H1 (cell line): ENCODE measurements at regions not wholly inside any gene's neighbourhood (a gene's known extent, or its start where the extent isn't known, plus 50 kb on each side); places are given as distances from the start of the nearest gene placed in this dataset.

Experiments used
- CTCF ChIA-PET: fragments of 300-600 bp; sonication (Branson Sonifier 250); formaldehyde crosslinking; loops from one replicate; lab custom pipeline; 2021; ENCODE audit not compliant: partially characterized antibody; lab: Charles Lee
- POLR2A ChIA-PET: fragments of 300-600 bp; sonication (Branson Sonifier 250); formaldehyde crosslinking; loops from one replicate; lab custom pipeline; 2021; ENCODE audit warnings: inconsistent platforms; ENCODE audit not compliant: partially characterized antibody; lab: Charles Lee
- DNase-seq, 2 experiments: peaks; one replicate each; pipeline versions ENCODE4 v3.0.0 to v3.0.0-alpha.2; 2010 to 2022; ENCODE audit warnings: low spot score in 2 of 2, low read depth in 1 of 2, mixed read lengths in 1 of 2
- FAIRE-seq: peaks from 2 replicates; lab custom pipeline; 2011; peaks lifted over from hg19 to GRCh38; lab: Jason Lieb, UNC
- H2AFZ ChIP-seq: 2 replicates; pipeline ENCODE4 v1.8.1; 2012; ENCODE audit warnings: low read length, inconsistent platforms
- H2AK5ac ChIP-seq: 2 replicates; pipeline ENCODE4 v1.6.1; 2013; ENCODE audit warnings: low read depth, low read length
- H2BK120ac ChIP-seq: replicated peaks from 2 replicates; pipeline ENCODE3; 2013; ENCODE audit warnings: low read depth, low read length, inconsistent platforms
- H2BK12ac ChIP-seq: 2 replicates; pipeline ENCODE4 v1.6.1; 2013; ENCODE audit warnings: low read depth, low read length
- H2BK15ac ChIP-seq: 2 replicates; pipeline ENCODE4 v1.6.1; 2013; ENCODE audit warnings: low read length
- H2BK20ac ChIP-seq: 2 replicates; pipeline ENCODE4 v1.6.1; 2013; ENCODE audit warnings: low read length
- H2BK5ac ChIP-seq: 2 replicates; pipeline ENCODE4 v1.6.1; 2013; ENCODE audit warnings: low read depth, low read length
- H3K14ac ChIP-seq: 2 replicates; pipeline ENCODE4 v1.6.1; 2013; ENCODE audit warnings: inconsistent platforms; ENCODE audit not compliant: insufficient read length
- H3K18ac ChIP-seq: 2 replicates; pipeline ENCODE4 v1.6.1; 2013; ENCODE audit warnings: low read length; ENCODE audit errors: extremely low read depth
- H3K23ac ChIP-seq: 2 replicates; pipeline ENCODE4 v1.6.1; 2013; ENCODE audit warnings: inconsistent platforms; ENCODE audit not compliant: insufficient read length
- H3K23me2 ChIP-seq: 2 replicates; pipeline ENCODE4 v1.6.1; 2013; ENCODE audit warnings: low read depth, low read length
- H3K27ac ChIP-seq: 2 replicates; pipeline ENCODE4 v1.6.1; 2011; ENCODE audit warnings: low read depth, low read length, inconsistent platforms
- H3K27me3 ChIP-seq, 4 experiments: replicated peaks in 1 of 4; 1 replicate in 1 of 4; 2 replicates in 3 of 4; pipeline versions ENCODE4 v1.6.1 to v1.8.1; 2011 to 2013; ENCODE audit warnings: low read length in 3 of 4, mild to moderate bottlenecking in 3 of 4, inconsistent platforms in 2 of 4, mixed read lengths in 2 of 4, moderate library complexity in 1 of 4; ENCODE audit not compliant: control insufficient read depth in 3 of 4, insufficient read depth in 3 of 4; ENCODE audit errors: extremely low read depth in 1 of 4
- H3K36me3 ChIP-seq, 4 experiments: 2 replicates each; pipeline versions ENCODE4 v1.6.1 to v1.8.1; 2011 to 2013; ENCODE audit warnings: mild to moderate bottlenecking in 4 of 4, low read length in 3 of 4, moderate library complexity in 2 of 4, control low read depth in 1 of 4, inconsistent platforms in 1 of 4; ENCODE audit not compliant: insufficient read depth in 4 of 4, control insufficient read depth in 2 of 4
- H3K4ac ChIP-seq: replicated peaks from 2 replicates; pipeline ENCODE3; 2013; ENCODE audit warnings: low read length, low read depth, mixed read lengths, inconsistent platforms; ENCODE audit not compliant: insufficient read length
- H3K4me1 ChIP-seq, 4 experiments: replicated peaks in 1 of 4; 1 replicate in 1 of 4; 2 replicates in 3 of 4; pipeline versions ENCODE4 v1.6.1 to v1.8.1; 2011 to 2013; ENCODE audit warnings: low read length in 3 of 4, inconsistent platforms in 2 of 4, mixed read lengths in 1 of 4; ENCODE audit not compliant: insufficient read depth in 4 of 4, control insufficient read depth in 3 of 4
- H3K4me2 ChIP-seq, 2 experiments: 2 replicates each; pipeline versions ENCODE4 v1.6.1 to v1.8.1; 2011 to 2013; ENCODE audit warnings: low read depth in 2 of 2, low read length in 2 of 2, control low read depth in 1 of 2, inconsistent platforms in 1 of 2, mild to moderate bottlenecking in 1 of 2; ENCODE audit not compliant: insufficient read depth in 1 of 2
- H3K4me3 ChIP-seq, 4 experiments: fragments of 200-600, 300-600 bp in 1 of 4; sonication (generic), shearing (Covaris generic), sonication (Bioruptor Twin) in 1 of 4; 2 replicates each; pipeline versions ENCODE4 v1.5.1 to v1.8.1; 2011 to 2016; ENCODE audit warnings: low read length in 4 of 4, low read depth in 3 of 4, control low read depth in 2 of 4, inconsistent platforms in 2 of 4, mild to moderate bottlenecking in 2 of 4, mixed read lengths in 1 of 4, moderate library complexity in 1 of 4; ENCODE audit not compliant: insufficient read depth in 2 of 4; ENCODE audit errors: extremely low read depth in 1 of 4
- H3K56ac ChIP-seq: replicated peaks from 2 replicates; pipeline ENCODE3; 2013; ENCODE audit warnings: low read depth, mild to moderate bottlenecking, mixed read lengths, low read length, inconsistent platforms; ENCODE audit not compliant: insufficient read length
- H3K79me1 ChIP-seq: 2 replicates; pipeline ENCODE4 v1.6.1; 2013; ENCODE audit warnings: low read depth, low read length, control low read depth
- H3K79me2 ChIP-seq, 2 experiments: 2 replicates each; pipeline versions ENCODE4 v1.6.1 to v1.8.1; 2012 to 2013; ENCODE audit warnings: low read length in 2 of 2, mild to moderate bottlenecking in 2 of 2, inconsistent platforms in 1 of 2; ENCODE audit not compliant: insufficient read depth in 2 of 2, control insufficient read depth in 1 of 2
- H3K9ac ChIP-seq, 4 experiments: replicated peaks in 1 of 4; 1 replicate in 1 of 4; 2 replicates in 3 of 4; pipeline versions ENCODE4 v1.6.1 to v1.8.1; 2011 to 2013; ENCODE audit warnings: low read depth in 3 of 4, low read length in 3 of 4, control low read depth in 2 of 4, mild to moderate bottlenecking in 2 of 4, moderate library complexity in 2 of 4, inconsistent platforms in 1 of 4; ENCODE audit errors: extremely low read depth in 1 of 4
- H3K9me3 ChIP-seq, 2 experiments: 2 replicates each; pipeline versions ENCODE4 v1.6.1 to v1.8.1; 2012 to 2013; ENCODE audit warnings: mild to moderate bottlenecking in 2 of 2, moderate library complexity in 2 of 2, control low read depth in 1 of 2, inconsistent platforms in 1 of 2, low read depth in 1 of 2, low read length in 1 of 2, mixed read lengths in 1 of 2; ENCODE audit not compliant: insufficient read depth in 2 of 2
- H4K20me1 ChIP-seq, 2 experiments: replicated peaks in 1 of 2; 2 replicates each; pipeline versions ENCODE3 to v1.8.1; 2011 to 2013; ENCODE audit warnings: inconsistent platforms in 2 of 2, low read length in 2 of 2, mild to moderate bottlenecking in 1 of 2; ENCODE audit not compliant: insufficient read depth in 2 of 2, control insufficient read depth in 1 of 2
- H4K5ac ChIP-seq: 2 replicates; pipeline ENCODE4 v1.6.1; 2013; ENCODE audit warnings: low read length, low read depth, mixed read lengths, inconsistent platforms; ENCODE audit not compliant: insufficient read length
- H4K8ac ChIP-seq: 2 replicates; pipeline ENCODE4 v1.8.0; 2013; ENCODE audit warnings: mild to moderate bottlenecking, moderate library complexity, low read length, inconsistent platforms; ENCODE audit not compliant: insufficient read depth; ENCODE audit errors: extremely low read depth
- H4K91ac ChIP-seq: replicated peaks from 2 replicates; pipeline ENCODE3; 2013; ENCODE audit warnings: low read length, mixed read lengths, inconsistent platforms; ENCODE audit not compliant: insufficient read length
- ATF3 ChIP-seq: IDR thresholded peaks from 2 replicates; pipeline ENCODE4 v1.6.1; 2011; ENCODE audit warnings: low read depth, mild to moderate bottlenecking, low read length; ENCODE audit not compliant: insufficient read depth
- CEBPB ChIP-seq: IDR thresholded peaks from 2 replicates; pipeline ENCODE4 v1.6.1; 2012; ENCODE audit warnings: low read depth, low read length
- CREB1 ChIP-seq: IDR thresholded peaks from 2 replicates; pipeline ENCODE4 v1.6.1; 2012; ENCODE audit warnings: inconsistent platforms
- EP300 ChIP-seq, 2 experiments: IDR thresholded peaks; 1 replicate in 1 of 2; 2 replicates in 1 of 2; pipeline ENCODE4 v1.6.1; 2011 to 2012; ENCODE audit warnings: low read depth in 2 of 2, low read length in 2 of 2, mild to moderate bottlenecking in 2 of 2, borderline replicate concordance in 1 of 2, inconsistent platforms in 1 of 2, moderate library complexity in 1 of 2
- FOSL1 ChIP-seq: IDR thresholded peaks from 2 replicates; pipeline ENCODE4 v1.6.1; 2011; ENCODE audit warnings: mild to moderate bottlenecking, low read depth, low read length, moderate library complexity; ENCODE audit not compliant: insufficient read depth
- GABPA ChIP-seq: IDR thresholded peaks from 2 replicates; pipeline ENCODE4 v1.6.1; 2011; ENCODE audit warnings: mild to moderate bottlenecking, low read length, moderate library complexity, borderline replicate concordance; ENCODE audit not compliant: insufficient read depth
- JUN ChIP-seq: IDR thresholded peaks from 2 replicates; pipeline ENCODE4 v1.6.1; 2011; ENCODE audit warnings: low read depth, mild to moderate bottlenecking, improper control_type of control experiment, low read length
- KDM5A ChIP-seq: fragments of 200-600 bp; IDR thresholded peaks from 2 replicates; pipeline ENCODE4 v1.7.1; 2012; ENCODE audit warnings: mild to moderate bottlenecking, low read length, inconsistent platforms, mixed read lengths
- NANOG ChIP-seq: IDR thresholded peaks from 2 replicates; pipeline ENCODE4 v1.6.1; 2011; ENCODE audit warnings: low read length, low read depth, mild to moderate bottlenecking, inconsistent platforms; ENCODE audit not compliant: insufficient read depth, poor library complexity, severe bottlenecking
- PHF8 ChIP-seq: fragments of 200-600 bp; sonication (generic); conservative IDR thresholded peaks from 2 replicates; pipeline ENCODE4 v1.7.1; 2012; ENCODE audit warnings: low read depth, mild to moderate bottlenecking, inconsistent platforms, low read length, moderate library complexity
- TCF12 ChIP-seq: IDR thresholded peaks from 2 replicates; pipeline ENCODE4 v1.6.1; 2011; ENCODE audit warnings: low read depth, mild to moderate bottlenecking, low read length
- USF2 ChIP-seq: IDR thresholded peaks from 2 replicates; pipeline ENCODE4 v1.6.1; 2011; ENCODE audit warnings: low read length, improper control_type of control experiment
- WGBS, 2 experiments: shearing (Covaris generic) in 1 of 2; methylation state at CpG; one replicate each; pipeline versions ENCODE4 v1.1.6 to v1.1.7; 2013 to 2015; ENCODE audit warnings: low lambda C conversion rate in 2 of 2, mixed read lengths in 2 of 2, inconsistent platforms in 1 of 2, low coverage in 1 of 2, missing lambda C conversion rate in 1 of 2; ENCODE audit not compliant: insufficient replicate concordance in 2 of 2, insufficient coverage in 1 of 2, insufficient read length in 1 of 2; ENCODE audit errors: extremely low coverage in 1 of 2, missing lambda C conversion rate in 1 of 2; 5-methylcytosine and 5-hydroxymethylcytosine counted together

GRCh38 chr15:69587723-69588426 is 135.3 kb downstream of the RPLP1 start:
- Histone ChIP-seq H2BK120ac (no peak overlapping the region), H3K27ac (no peak overlapping the region), H2AFZ (no peak overlapping the region), H2BK12ac (no peak overlapping the region), H4K91ac (no peak overlapping the region), H3K18ac (no peak overlapping the region), H2BK15ac (no peak overlapping the region), H3K14ac (no peak overlapping the region), H2BK20ac (no peak overlapping the region), H3K79me1 (no peaks in the 10 kb centered on the region), H3K4me1 (no peaks in the 10 kb centered on the region), H3K27me3 (no peaks in the 10 kb centered on the region), H3K9ac (no peak overlapping the region), H3K56ac (no peak overlapping the region), H3K9me3 (no peaks in the 10 kb centered on the region), H4K5ac (no peak overlapping the region), H3K4me2 (no peak overlapping the region), H3K23me2 (no peaks in the 10 kb centered on the region; the same call in 1 of the 2 replicates), H4K8ac (no peak overlapping the region), H3K36me3 (no peaks in the 10 kb centered on the region), H3K79me2 (no peaks in the 10 kb centered on the region), H2BK5ac (no peak overlapping the region), H2AK5ac (no peak overlapping the region), H3K23ac (no peak overlapping the region), H3K4me3 (no peak overlapping the region), H4K20me1 (no peaks in the 10 kb centered on the region), H3K4ac (no peak overlapping the region)
- DNase-seq: no peak
- 88% methylated on average over 4 of the region's 4 CpGs; no CpG with 5 or more reads in 1 of the 2 experiments for whole genome bisulfite sequencing, 2 experiments
- no peak for FAIRE-seq
- CTCF ChIA-PET: interaction anchor here (1.1 to 1.9 kb wide), 3 partner anchors 12 to 65 kb away, joined by 3 to 8 read pairs (median 3); no protein-coding TSS in a partner anchor
- POLR2A ChIA-PET: no interaction called here
- TF ChIP-seq GABPA: no peak
- TF ChIP-seq TCF12: no peak
- TF ChIP-seq JUN: no peak
- no peak for TF ChIP-seq EP300 (IDR thresholded peaks at IDR 0.05; ENCODE audit: borderline replicate concordance in 1 of 2, low read depth in 2 of 2, low read length in 2 of 2)
- TF ChIP-seq KDM5A: no peak
- no peak for TF ChIP-seq CEBPB
- TF ChIP-seq PHF8: no peak
- TF ChIP-seq NANOG: no peak
- TF ChIP-seq FOSL1: no peak
- no peak for TF ChIP-seq CREB1
- TF ChIP-seq ATF3: no peak
- no peak for TF ChIP-seq USF2
